A549 (cell line): ENCODE measurements at regions not wholly inside any gene's neighbourhood (a gene's known extent, or its start where the extent isn't known, plus 50 kb on each side); places are given as distances from the start of the nearest gene placed in this dataset.

Source experiments
- ATAC-seq, 2 experiments: fragments of 200-7000 bp in 1 of 2; fragments of >200 bp in 1 of 2; cut with Nextera tagmentation in 1 of 2; cut with Tn5 transposase in 1 of 2; 3 replicates each; pipeline versions ENCODE4 v1.8.0 to v1.9.1; 2018 to 2020; ENCODE audit warnings: mild to moderate bottlenecking in 1 of 2, moderate library complexity in 1 of 2
- CTCF ChIA-PET: fragments of 300-600 bp; sonication (Branson Sonifier 250); formaldehyde crosslinking; extraction: SDS; loops from one replicate; lab custom pipeline; 2021; ENCODE audit warnings: antibody characterized with exemption, inconsistent platforms; lab: Yijun Ruan, JAX
- POLR2A ChIA-PET: fragments of 350-600 bp; formaldehyde crosslinking; extraction: SDS; loops from one replicate; lab custom pipeline; 2021; ENCODE audit warnings: antibody characterized with exemption, inconsistent platforms; lab: Yijun Ruan, JAX
- DNase-seq, 2 experiments: peaks; one replicate each; pipeline versions ENCODE4 v3.0.0 to v3.0.0-alpha.2; 2011 to 2016; ENCODE audit warnings: low read depth in 1 of 2, low spot score in 1 of 2
- FAIRE-seq: peaks from 2 replicates; lab custom pipeline; 2011; peaks lifted over from hg19 to GRCh38; lab: Jason Lieb, UNC
- H3K27ac ChIP-seq, 2 experiments: fragments of >200 bp; sonication (Bioruptor Twin); formaldehyde crosslinking; 3 replicates each; pipeline ENCODE4 v1.5.1; 2016 to 2017
- H3K4me1 ChIP-seq: fragments of >200 bp; sonication (Bioruptor Twin); formaldehyde crosslinking; 3 replicates; pipeline ENCODE4 v1.6.1; 2016
- H3K4me2 ChIP-seq: fragments of >200 bp; sonication (Bioruptor Twin); formaldehyde crosslinking; 3 replicates; pipeline ENCODE4 v1.6.1; 2016
- H3K4me3 ChIP-seq: fragments of >200 bp; sonication (Bioruptor Twin); formaldehyde crosslinking; 3 replicates; pipeline ENCODE4 v1.5.1; 2016
- H3K9me3 ChIP-seq: fragments of >200 bp; sonication (Bioruptor Twin); formaldehyde crosslinking; 3 replicates; pipeline ENCODE4 v1.6.1; 2016
- CEBPB ChIP-seq, 2 experiments: fragments of >200 bp in 1 of 2; sonication (Bioruptor Twin) in 1 of 2; formaldehyde crosslinking in 1 of 2; IDR thresholded peaks; 2 replicates each; pipeline ENCODE4 v1.6.1; 2012 to 2016
- FOSL2 ChIP-seq, 2 experiments: fragments of 450-650 bp in 1 of 2; fragments of >200 bp in 1 of 2; sonication (Bioruptor Twin) in 1 of 2; formaldehyde crosslinking; IDR thresholded peaks; 2 replicates each; pipeline versions ENCODE4 v1.5.0 to v1.6.1; 2016 to 2020; ENCODE audit warnings: mild to moderate bottlenecking in 1 of 2, moderate library complexity in 1 of 2
- HDAC2 ChIP-seq: fragments of 200-600 bp; sonication (generic); IDR thresholded peaks from 2 replicates; pipeline ENCODE4 v1.6.1; 2016
- HOXB13 ChIP-seq: fragments of 250-450 bp; sonication (Bioruptor Pico); IDR thresholded peaks from 2 replicates; pipeline ENCODE4 v1.5.0; 2020; ENCODE audit warnings: low read depth, mild to moderate bottlenecking, moderate library complexity
- MAFK ChIP-seq: fragments of 450-650 bp; IDR thresholded peaks from 2 replicates; pipeline ENCODE4 v1.6.1; 2014; ENCODE audit not compliant: partially characterized antibody
- MYC ChIP-seq: IDR thresholded peaks from 2 replicates; pipeline ENCODE4 v1.6.1; 2012; ENCODE audit warnings: mild to moderate bottlenecking, inconsistent platforms, low read length, improper control_type of control experiment, borderline replicate concordance
- NR3C1 ChIP-seq: fragments of >200 bp; sonication (Bioruptor Twin); formaldehyde crosslinking; IDR thresholded peaks from 3 replicates; pipeline ENCODE4 v1.6.1; 2017
- PBX3 ChIP-seq: IDR thresholded peaks from 2 replicates; pipeline ENCODE4 v1.6.1; 2012
- RCOR1 ChIP-seq: fragments of 150-350 bp; IDR thresholded peaks from 2 replicates; pipeline ENCODE4 v1.6.1; 2014; ENCODE audit warnings: antibody characterized with exemption, low read length, low read depth
- RFX5 ChIP-seq: fragments of 450-650 bp; IDR thresholded peaks from 2 replicates; pipeline ENCODE4 v1.7.1; 2014; ENCODE audit warnings: antibody characterized with exemption, mild to moderate bottlenecking, moderate library complexity
- RNF2 ChIP-seq: fragments of 200-600 bp; sonication (generic); IDR thresholded peaks from 2 replicates; pipeline ENCODE4 v1.6.1; 2016; ENCODE audit warnings: low read depth, mild to moderate bottlenecking, antibody characterized with exemption, moderate library complexity, borderline replicate concordance
- SMC3 ChIP-seq: fragments of >200 bp; sonication (Bioruptor Twin); formaldehyde crosslinking; IDR thresholded peaks from 3 replicates; pipeline ENCODE4 v1.6.1; 2018; ENCODE audit warnings: inconsistent platforms
- USF2 ChIP-seq: fragments of 450-650 bp; IDR thresholded peaks from 2 replicates; pipeline ENCODE4 v1.6.1; 2014; ENCODE audit warnings: antibody characterized with exemption
- WGBS: methylation state at CpG from one replicate; pipeline ENCODE4 v1.1.6; 2017; ENCODE audit errors: missing lambda C conversion rate; 5-methylcytosine and 5-hydroxymethylcytosine counted together
- TF ChIP-seq, protein P1 (sequence below): fragments of 200-600 bp; sonication (generic); IDR thresholded peaks from 2 replicates; pipeline ENCODE4 v1.6.1; 2016; ENCODE audit warnings: antibody characterized with exemption, mild to moderate bottlenecking, moderate library complexity
- TF ChIP-seq, protein P2 (sequence below): IDR thresholded peaks from 2 replicates; pipeline ENCODE4 v1.6.1; 2012
- TF ChIP-seq, protein P3 (sequence below): fragments of >200 bp; sonication (Bioruptor Twin); formaldehyde crosslinking; IDR thresholded peaks from 3 replicates; pipeline ENCODE4 v1.6.1; 2016

GRCh38 chr5:26805076-26805475, 233.3 kb downstream of the CDH9 start (continued):
- TF ChIP-seq, protein P1, sequence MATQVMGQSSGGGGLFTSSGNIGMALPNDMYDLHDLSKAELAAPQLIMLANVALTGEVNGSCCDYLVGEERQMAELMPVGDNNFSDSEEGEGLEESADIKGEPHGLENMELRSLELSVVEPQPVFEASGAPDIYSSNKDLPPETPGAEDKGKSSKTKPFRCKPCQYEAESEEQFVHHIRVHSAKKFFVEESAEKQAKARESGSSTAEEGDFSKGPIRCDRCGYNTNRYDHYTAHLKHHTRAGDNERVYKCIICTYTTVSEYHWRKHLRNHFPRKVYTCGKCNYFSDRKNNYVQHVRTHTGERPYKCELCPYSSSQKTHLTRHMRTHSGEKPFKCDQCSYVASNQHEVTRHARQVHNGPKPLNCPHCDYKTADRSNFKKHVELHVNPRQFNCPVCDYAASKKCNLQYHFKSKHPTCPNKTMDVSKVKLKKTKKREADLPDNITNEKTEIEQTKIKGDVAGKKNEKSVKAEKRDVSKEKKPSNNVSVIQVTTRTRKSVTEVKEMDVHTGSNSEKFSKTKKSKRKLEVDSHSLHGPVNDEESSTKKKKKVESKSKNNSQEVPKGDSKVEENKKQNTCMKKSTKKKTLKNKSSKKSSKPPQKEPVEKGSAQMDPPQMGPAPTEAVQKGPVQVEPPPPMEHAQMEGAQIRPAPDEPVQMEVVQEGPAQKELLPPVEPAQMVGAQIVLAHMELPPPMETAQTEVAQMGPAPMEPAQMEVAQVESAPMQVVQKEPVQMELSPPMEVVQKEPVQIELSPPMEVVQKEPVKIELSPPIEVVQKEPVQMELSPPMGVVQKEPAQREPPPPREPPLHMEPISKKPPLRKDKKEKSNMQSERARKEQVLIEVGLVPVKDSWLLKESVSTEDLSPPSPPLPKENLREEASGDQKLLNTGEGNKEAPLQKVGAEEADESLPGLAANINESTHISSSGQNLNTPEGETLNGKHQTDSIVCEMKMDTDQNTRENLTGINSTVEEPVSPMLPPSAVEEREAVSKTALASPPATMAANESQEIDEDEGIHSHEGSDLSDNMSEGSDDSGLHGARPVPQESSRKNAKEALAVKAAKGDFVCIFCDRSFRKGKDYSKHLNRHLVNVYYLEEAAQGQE = no peak
- TF ChIP-seq, protein P2, sequence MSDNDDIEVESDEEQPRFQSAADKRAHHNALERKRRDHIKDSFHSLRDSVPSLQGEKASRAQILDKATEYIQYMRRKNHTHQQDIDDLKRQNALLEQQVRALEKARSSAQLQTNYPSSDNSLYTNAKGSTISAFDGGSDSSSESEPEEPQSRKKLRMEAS = no peak
- TF ChIP-seq, all 56 proteins: peak for 0

DNA sequence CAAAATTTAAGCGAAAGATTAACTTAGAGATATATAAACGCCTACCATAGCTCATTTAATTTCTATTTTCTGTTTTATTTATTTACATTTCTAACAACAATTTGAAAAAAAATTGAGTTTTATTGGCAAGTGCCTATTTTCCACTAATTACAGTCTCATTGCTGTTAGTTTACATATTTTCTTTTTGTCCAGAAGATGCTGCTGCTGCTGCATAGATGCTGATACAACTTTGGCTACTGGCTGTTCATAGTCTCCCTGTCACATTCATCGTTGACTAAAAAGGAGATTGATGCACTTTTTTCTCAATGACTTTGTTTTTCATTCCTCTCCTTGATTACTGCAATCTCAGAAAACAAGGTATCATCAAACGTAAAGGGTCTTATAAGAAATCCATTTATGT, 235.4 kb downstream of the CDH9 start:
- H3K9me3 ChIP-seq = peaks cover 11% of the 10 kb centered on the region; the same call in 2 of the 3 replicates
- TF ChIP-seq PBX3 = no peak
- TF ChIP-seq, protein P2 = no peak
- no peak for TF ChIP-seq RCOR1
- TF ChIP-seq HDAC2 = no peak
- no peak for TF ChIP-seq HOXB13 (CRISPR knock-in tag)
- TF ChIP-seq MYC = no peak
- no peak for TF ChIP-seq MAFK
- no peak for TF ChIP-seq SMC3
- TF ChIP-seq CEBPB (IDR thresholded peaks at IDR 0.05) = no peak
- TF ChIP-seq, all 56 proteins: peak for 0
- ATAC-seq = no peak
- no peak for DNase-seq
- no peak overlapping the region for H3K27ac ChIP-seq
- no peak for FAIRE-seq
- POLR2A ChIA-PET = no interaction called here
- H3K4me3 ChIP-seq = no peak overlapping the region
- CTCF ChIA-PET = no interaction called here
- H3K4me2 ChIP-seq = no peak overlapping the region
- 21% methylated on average over 4 of the region's 4 CpGs for WGBS
- no peaks in the 10 kb centered on the region for H3K4me1 ChIP-seq

- no peak for FAIRE-seq
- ChIA-PET POLR2A (no interaction called here), CTCF (no interaction called here)
- WGBS = 43% methylated on average over 1 of the region's 1 CpG
- no peak overlapping the region for H3K27ac ChIP-seq
- DNase-seq = no peak
- no peaks in the 10 kb centered on the region for H3K4me1 ChIP-seq
- ATAC-seq = no peak
- H3K4me3 ChIP-seq = no peak overlapping the region
- TF ChIP-seq RNF2 (no peak), RFX5 (no peak), NR3C1 (no peak), USF2 (no peak), FOSL2 (IDR thresholded peaks at IDR 0.05) (no peak), FOSL2 (CRISPR knock-in tag; IDR thresholded peaks at IDR 0.05) (no peak)
- TF ChIP-seq, protein P2 = no peak
- TF ChIP-seq, protein P3, sequence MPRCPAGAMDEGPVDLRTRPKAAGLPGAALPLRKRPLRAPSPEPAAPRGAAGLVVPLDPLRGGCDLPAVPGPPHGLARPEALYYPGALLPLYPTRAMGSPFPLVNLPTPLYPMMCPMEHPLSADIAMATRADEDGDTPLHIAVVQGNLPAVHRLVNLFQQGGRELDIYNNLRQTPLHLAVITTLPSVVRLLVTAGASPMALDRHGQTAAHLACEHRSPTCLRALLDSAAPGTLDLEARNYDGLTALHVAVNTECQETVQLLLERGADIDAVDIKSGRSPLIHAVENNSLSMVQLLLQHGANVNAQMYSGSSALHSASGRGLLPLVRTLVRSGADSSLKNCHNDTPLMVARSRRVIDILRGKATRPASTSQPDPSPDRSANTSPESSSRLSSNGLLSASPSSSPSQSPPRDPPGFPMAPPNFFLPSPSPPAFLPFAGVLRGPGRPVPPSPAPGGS = no peak
- no peak overlapping the region for H3K4me2 ChIP-seq
- H3K9me3 ChIP-seq = no peaks in the 10 kb centered on the region
Observed at GRCh38 chr5:26791433-26791832, 247.0 kb downstream of the CDH9 start.
